ENCODE measurements at regions not wholly inside any gene's neighbourhood (a gene's known extent, or its start where the extent isn't known, plus 50 kb on each side); places are given as distances from the start of the nearest gene placed in this dataset.

GRCh38 chr13:30133996-30134395, 173.4 kb downstream of the KATNAL1 start (continued):
- TF ChIP-seq RERE (CRISPR knock-in tag; IDR thresholded peaks at IDR 0.05; ENCODE audit: borderline replicate concordance) (no peak), RCOR1 (IDR thresholded peaks at IDR 0.05; ENCODE audit: borderline replicate concordance in 1 of 2, low read depth in 2 of 2, low read length in 2 of 2) (no peak), MXI1 (IDR thresholded peaks at IDR 0.05; ENCODE audit: low read depth, low read length) (no peak), REST (IDR thresholded peaks at IDR 0.05; ENCODE audit: borderline replicate concordance) (no peak), REST (CRISPR knock-in tag; IDR thresholded peaks at IDR 0.05; ENCODE audit: low read depth) (no peak), XRCC5 (IDR thresholded peaks at IDR 0.05; ENCODE audit: low read depth, low read length) (no peak), GABPA (tag; conservative IDR thresholded peaks at IDR 0.05; ENCODE audit: low read depth) (no peak), ZNF639 (CRISPR knock-in tag; conservative IDR thresholded peaks at IDR 0.05 in 1 of 2, IDR thresholded peaks at IDR 0.05 in 1 of 2) (no peak)
- TF ChIP-seq, protein P1, sequence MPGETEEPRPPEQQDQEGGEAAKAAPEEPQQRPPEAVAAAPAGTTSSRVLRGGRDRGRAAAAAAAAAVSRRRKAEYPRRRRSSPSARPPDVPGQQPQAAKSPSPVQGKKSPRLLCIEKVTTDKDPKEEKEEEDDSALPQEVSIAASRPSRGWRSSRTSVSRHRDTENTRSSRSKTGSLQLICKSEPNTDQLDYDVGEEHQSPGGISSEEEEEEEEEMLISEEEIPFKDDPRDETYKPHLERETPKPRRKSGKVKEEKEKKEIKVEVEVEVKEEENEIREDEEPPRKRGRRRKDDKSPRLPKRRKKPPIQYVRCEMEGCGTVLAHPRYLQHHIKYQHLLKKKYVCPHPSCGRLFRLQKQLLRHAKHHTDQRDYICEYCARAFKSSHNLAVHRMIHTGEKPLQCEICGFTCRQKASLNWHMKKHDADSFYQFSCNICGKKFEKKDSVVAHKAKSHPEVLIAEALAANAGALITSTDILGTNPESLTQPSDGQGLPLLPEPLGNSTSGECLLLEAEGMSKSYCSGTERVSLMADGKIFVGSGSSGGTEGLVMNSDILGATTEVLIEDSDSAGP (CRISPR knock-in tag; IDR thresholded peaks at IDR 0.05): no peak
